ENCODE measurements at regions not wholly inside any gene's neighbourhood (a gene's known extent, or its start where the extent isn't known, plus 50 kb on each side); places are given as distances from the start of the nearest gene placed in this dataset.

DNA sequence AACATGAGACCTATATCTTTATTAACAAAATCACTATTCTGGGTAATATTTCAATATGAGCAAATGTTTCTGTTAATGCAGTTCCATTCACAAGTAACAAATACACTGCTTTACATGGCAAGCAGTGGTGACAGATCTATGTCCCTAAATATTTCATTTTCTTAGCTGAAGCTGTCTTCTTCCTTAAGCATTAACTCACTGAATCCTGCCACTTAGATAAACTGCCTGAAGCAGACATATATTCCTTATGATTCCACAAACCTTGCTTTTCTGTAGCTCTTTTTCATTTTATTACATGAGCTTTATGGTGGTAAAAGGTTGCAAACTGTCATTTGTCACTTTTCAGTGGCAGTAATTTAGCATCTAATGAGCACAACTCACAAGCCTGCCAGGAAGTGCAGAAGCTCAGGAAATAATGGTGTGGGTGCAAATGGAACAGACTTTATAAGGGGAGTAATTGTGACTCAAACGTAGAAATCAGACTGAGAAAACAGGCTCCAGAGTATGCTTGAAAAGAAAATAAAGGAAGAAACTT lies 217.2 kb downstream of the XPNPEP1 start:
- TF ChIP-seq, protein P1, sequence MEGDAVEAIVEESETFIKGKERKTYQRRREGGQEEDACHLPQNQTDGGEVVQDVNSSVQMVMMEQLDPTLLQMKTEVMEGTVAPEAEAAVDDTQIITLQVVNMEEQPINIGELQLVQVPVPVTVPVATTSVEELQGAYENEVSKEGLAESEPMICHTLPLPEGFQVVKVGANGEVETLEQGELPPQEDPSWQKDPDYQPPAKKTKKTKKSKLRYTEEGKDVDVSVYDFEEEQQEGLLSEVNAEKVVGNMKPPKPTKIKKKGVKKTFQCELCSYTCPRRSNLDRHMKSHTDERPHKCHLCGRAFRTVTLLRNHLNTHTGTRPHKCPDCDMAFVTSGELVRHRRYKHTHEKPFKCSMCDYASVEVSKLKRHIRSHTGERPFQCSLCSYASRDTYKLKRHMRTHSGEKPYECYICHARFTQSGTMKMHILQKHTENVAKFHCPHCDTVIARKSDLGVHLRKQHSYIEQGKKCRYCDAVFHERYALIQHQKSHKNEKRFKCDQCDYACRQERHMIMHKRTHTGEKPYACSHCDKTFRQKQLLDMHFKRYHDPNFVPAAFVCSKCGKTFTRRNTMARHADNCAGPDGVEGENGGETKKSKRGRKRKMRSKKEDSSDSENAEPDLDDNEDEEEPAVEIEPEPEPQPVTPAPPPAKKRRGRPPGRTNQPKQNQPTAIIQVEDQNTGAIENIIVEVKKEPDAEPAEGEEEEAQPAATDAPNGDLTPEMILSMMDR (IDR thresholded peaks at IDR 0.05): no peak
- TF ChIP-seq POLR2AphosphoS5 (IDR thresholded peaks at IDR 0.05; ENCODE audit: low read depth, low read length): no peak
- TF ChIP-seq TCF7L2 (IDR thresholded peaks at IDR 0.05; ENCODE audit: low read depth, low read length): no peak
- TF ChIP-seq, protein P2, sequence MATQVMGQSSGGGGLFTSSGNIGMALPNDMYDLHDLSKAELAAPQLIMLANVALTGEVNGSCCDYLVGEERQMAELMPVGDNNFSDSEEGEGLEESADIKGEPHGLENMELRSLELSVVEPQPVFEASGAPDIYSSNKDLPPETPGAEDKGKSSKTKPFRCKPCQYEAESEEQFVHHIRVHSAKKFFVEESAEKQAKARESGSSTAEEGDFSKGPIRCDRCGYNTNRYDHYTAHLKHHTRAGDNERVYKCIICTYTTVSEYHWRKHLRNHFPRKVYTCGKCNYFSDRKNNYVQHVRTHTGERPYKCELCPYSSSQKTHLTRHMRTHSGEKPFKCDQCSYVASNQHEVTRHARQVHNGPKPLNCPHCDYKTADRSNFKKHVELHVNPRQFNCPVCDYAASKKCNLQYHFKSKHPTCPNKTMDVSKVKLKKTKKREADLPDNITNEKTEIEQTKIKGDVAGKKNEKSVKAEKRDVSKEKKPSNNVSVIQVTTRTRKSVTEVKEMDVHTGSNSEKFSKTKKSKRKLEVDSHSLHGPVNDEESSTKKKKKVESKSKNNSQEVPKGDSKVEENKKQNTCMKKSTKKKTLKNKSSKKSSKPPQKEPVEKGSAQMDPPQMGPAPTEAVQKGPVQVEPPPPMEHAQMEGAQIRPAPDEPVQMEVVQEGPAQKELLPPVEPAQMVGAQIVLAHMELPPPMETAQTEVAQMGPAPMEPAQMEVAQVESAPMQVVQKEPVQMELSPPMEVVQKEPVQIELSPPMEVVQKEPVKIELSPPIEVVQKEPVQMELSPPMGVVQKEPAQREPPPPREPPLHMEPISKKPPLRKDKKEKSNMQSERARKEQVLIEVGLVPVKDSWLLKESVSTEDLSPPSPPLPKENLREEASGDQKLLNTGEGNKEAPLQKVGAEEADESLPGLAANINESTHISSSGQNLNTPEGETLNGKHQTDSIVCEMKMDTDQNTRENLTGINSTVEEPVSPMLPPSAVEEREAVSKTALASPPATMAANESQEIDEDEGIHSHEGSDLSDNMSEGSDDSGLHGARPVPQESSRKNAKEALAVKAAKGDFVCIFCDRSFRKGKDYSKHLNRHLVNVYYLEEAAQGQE (IDR thresholded peaks at IDR 0.05; ENCODE audit: insufficient read depth in 1 of 2, low read depth in 2 of 2, low read length in 1 of 2): no peak

All from Panc1 (cell line).